GM20000 (cell line): ENCODE measurements at regions not wholly inside any gene's neighbourhood (a gene's known extent, or its start where the extent isn't known, plus 50 kb on each side); places are given as distances from the start of the nearest gene placed in this dataset.

Experiments used
- DNase-seq: peaks from one replicate; pipeline ENCODE4 v3.0.0; 2012; ENCODE audit warnings: low spot score
- CTCF ChIP-seq: IDR thresholded peaks from 2 replicates; pipeline ENCODE4 v1.5.1; 2012; ENCODE audit warnings: mild to moderate bottlenecking, control low read depth; ENCODE audit errors: extremely low read depth, missing control alignments

GRCh38 chr1:22284906-22285548 is 142.1 kb upstream of the WNT4 start:
- no peak for DNase-seq
- no peak for TF ChIP-seq CTCF

GRCh38 chr1:22285549-22286396 is 142.9 kb upstream of the WNT4 start:
- no peak for DNase-seq

GRCh38 chr1:22286491-22286890 is 143.6 kb upstream of the WNT4 start:
- DNase-seq = no peak

More at GRCh38 chr1:22285549-22286396, 142.9 kb upstream of the WNT4 start:
- TF ChIP-seq CTCF = no peak

GRCh38 chr1:22287273-22287672 is 144.4 kb upstream of the WNT4 start:
- no peak for DNase-seq
- no peak for TF ChIP-seq CTCF

More at GRCh38 chr1:22286491-22286890, 143.6 kb upstream of the WNT4 start:
- no peak for TF ChIP-seq CTCF

GRCh38 chr1:22287946-22288520 is 145.1 kb upstream of the WNT4 start:
- no peak for TF ChIP-seq CTCF
- no peak for DNase-seq

GRCh38 chr1:22288593-22289241 is 145.8 kb upstream of the WNT4 start:
- TF ChIP-seq CTCF = no peak
- no peak for DNase-seq
